ENCODE measurements at regions not wholly inside any gene's neighbourhood (a gene's known extent, or its start where the extent isn't known, plus 50 kb on each side); places are given as distances from the start of the nearest gene placed in this dataset.

- TF ChIP-seq POLR2A (IDR thresholded peaks at IDR 0.05) (no peak), POLR2AphosphoS5 (IDR thresholded peaks at IDR 0.05) (no peak), EP300 (IDR thresholded peaks at IDR 0.05) (no peak)
- TF ChIP-seq, protein P1, sequence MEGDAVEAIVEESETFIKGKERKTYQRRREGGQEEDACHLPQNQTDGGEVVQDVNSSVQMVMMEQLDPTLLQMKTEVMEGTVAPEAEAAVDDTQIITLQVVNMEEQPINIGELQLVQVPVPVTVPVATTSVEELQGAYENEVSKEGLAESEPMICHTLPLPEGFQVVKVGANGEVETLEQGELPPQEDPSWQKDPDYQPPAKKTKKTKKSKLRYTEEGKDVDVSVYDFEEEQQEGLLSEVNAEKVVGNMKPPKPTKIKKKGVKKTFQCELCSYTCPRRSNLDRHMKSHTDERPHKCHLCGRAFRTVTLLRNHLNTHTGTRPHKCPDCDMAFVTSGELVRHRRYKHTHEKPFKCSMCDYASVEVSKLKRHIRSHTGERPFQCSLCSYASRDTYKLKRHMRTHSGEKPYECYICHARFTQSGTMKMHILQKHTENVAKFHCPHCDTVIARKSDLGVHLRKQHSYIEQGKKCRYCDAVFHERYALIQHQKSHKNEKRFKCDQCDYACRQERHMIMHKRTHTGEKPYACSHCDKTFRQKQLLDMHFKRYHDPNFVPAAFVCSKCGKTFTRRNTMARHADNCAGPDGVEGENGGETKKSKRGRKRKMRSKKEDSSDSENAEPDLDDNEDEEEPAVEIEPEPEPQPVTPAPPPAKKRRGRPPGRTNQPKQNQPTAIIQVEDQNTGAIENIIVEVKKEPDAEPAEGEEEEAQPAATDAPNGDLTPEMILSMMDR (IDR thresholded peaks at IDR 0.05) = no peak
These were observed 191.1 kb upstream of the FAT4 start for GRCh38 chr4:125123570-125124109.
